GM13976 (cell line): ENCODE measurements at regions not wholly inside any gene's neighbourhood (a gene's known extent, or its start where the extent isn't known, plus 50 kb on each side); places are given as distances from the start of the nearest gene placed in this dataset.

ENCODE experiments used
- DNase-seq: peaks from one replicate; pipeline ENCODE4 v3.0.0; 2012; ENCODE audit warnings: low spot score
- CTCF ChIP-seq: IDR thresholded peaks from 2 replicates; pipeline ENCODE4 v1.5.1; 2012; ENCODE audit warnings: borderline replicate concordance, mild to moderate bottlenecking; ENCODE audit not compliant: insufficient read depth; ENCODE audit errors: extremely low read depth, missing control alignments, control extremely low read depth
- in situ Hi-C: fragments of 300-500 bp; cut with MboI; formaldehyde crosslinking; loops from one replicate; pipeline ENCODE4 v1.12.0; 2022; ENCODE audit warnings: low sequenced_read_pairs, mixed read lengths, inconsistent platforms; ENCODE audit not compliant: unreplicated experiment

- DNase-seq: no peak
- in situ Hi-C loops: loop anchor here (25.0 kb wide), 1 partner anchor 619 kb away; no protein-coding TSS in a partner anchor
- TF ChIP-seq CTCF: no peak
Measured at GRCh38 chr2:160956243-160956802, 203.9 kb upstream of the TANK start.

- no peak for TF ChIP-seq CTCF
- DNase-seq: no peak
- in situ Hi-C loops: loop anchor here (25.0 kb wide), 1 partner anchor 627 kb away; no protein-coding TSS in a partner anchor
Measured at GRCh38 chr2:160963957-160964356, 196.3 kb upstream of the TANK start.

GRCh38 chr2:160967523-160967922 is 192.7 kb upstream of the TANK start:
- TF ChIP-seq CTCF: no peak
- DNase-seq: no peak
- in situ Hi-C loops: loop anchor here (25.0 kb wide), 1 partner anchor 630 kb away; no protein-coding TSS in a partner anchor

- in situ Hi-C loops: loop anchor here (25.0 kb wide), 1 partner anchor 631 kb away; no protein-coding TSS in a partner anchor
- no peak for DNase-seq
Measured at GRCh38 chr2:160968183-160968582, 192.0 kb upstream of the TANK start.

GRCh38 chr2:160970052-160970965 is 189.9 kb upstream of the TANK start:
- in situ Hi-C loops: loop anchor here (25.0 kb wide), 1 partner anchor 633 kb away; no protein-coding TSS in a partner anchor
- peak; percentile 22 for DNase-seq
- peak; percentile 22 for TF ChIP-seq CTCF

More at GRCh38 chr2:160968183-160968582, 192.0 kb upstream of the TANK start:
- TF ChIP-seq CTCF: no peak

- no peak for TF ChIP-seq CTCF
- DNase-seq: no peak
- in situ Hi-C loops: loop anchor here (25.0 kb wide), 1 partner anchor 637 kb away; no protein-coding TSS in a partner anchor
Measured at GRCh38 chr2:160973991-160974390, 186.2 kb upstream of the TANK start.
